ENCODE measurements at regions not wholly inside any gene's neighbourhood (a gene's known extent, or its start where the extent isn't known, plus 50 kb on each side); places are given as distances from the start of the nearest gene placed in this dataset.

GRCh38 chr3:104896624-104897023, 470.1 kb upstream of the ALCAM start:
- no peak for TF ChIP-seq ISL1 (CRISPR knock-in tag; IDR thresholded peaks at IDR 0.05)
- TF ChIP-seq OSR1 (CRISPR knock-in tag; IDR thresholded peaks at IDR 0.05) = no peak
- TF ChIP-seq, protein P1, sequence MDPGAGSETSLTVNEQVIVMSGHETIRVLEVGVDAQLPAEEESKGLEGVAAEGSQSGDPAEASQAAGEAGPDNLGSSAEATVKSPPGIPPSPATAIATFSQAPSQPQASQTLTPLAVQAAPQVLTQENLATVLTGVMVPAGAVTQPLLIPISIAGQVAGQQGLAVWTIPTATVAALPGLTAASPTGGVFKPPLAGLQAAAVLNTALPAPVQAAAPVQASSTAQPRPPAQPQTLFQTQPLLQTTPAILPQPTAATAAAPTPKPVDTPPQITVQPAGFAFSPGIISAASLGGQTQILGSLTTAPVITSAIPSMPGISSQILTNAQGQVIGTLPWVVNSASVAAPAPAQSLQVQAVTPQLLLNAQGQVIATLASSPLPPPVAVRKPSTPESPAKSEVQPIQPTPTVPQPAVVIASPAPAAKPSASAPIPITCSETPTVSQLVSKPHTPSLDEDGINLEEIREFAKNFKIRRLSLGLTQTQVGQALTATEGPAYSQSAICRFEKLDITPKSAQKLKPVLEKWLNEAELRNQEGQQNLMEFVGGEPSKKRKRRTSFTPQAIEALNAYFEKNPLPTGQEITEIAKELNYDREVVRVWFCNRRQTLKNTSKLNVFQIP (CRISPR knock-in tag; IDR thresholded peaks at IDR 0.05; ENCODE audit: borderline replicate concordance, low read depth) = no peak
- TF ChIP-seq ZNF8 (CRISPR knock-in tag; IDR thresholded peaks at IDR 0.05) = no peak
- TF ChIP-seq TCF4 (CRISPR knock-in tag; IDR thresholded peaks at IDR 0.05; ENCODE audit: borderline replicate concordance) = no peak
- no peak for TF ChIP-seq ZFP3 (CRISPR knock-in tag; IDR thresholded peaks at IDR 0.05)
- no peak for TF ChIP-seq PATZ1 (CRISPR knock-in tag; IDR thresholded peaks at IDR 0.05; ENCODE audit: borderline replicate concordance)
- TF ChIP-seq BACH2 (CRISPR knock-in tag; IDR thresholded peaks at IDR 0.05; ENCODE audit: borderline replicate concordance) = no peak
- TF ChIP-seq CSDC2 (CRISPR knock-in tag; IDR thresholded peaks at IDR 0.05) = no peak
- TF ChIP-seq PPARA (CRISPR knock-in tag; IDR thresholded peaks at IDR 0.05; ENCODE audit: borderline replicate concordance) = no peak
- no peak for TF ChIP-seq TOX (CRISPR knock-in tag; IDR thresholded peaks at IDR 0.05; ENCODE audit: borderline replicate concordance)
- TF ChIP-seq ESRRG (CRISPR knock-in tag; IDR thresholded peaks at IDR 0.05) = no peak
- no peak for TF ChIP-seq GLIS3 (CRISPR knock-in tag; IDR thresholded peaks at IDR 0.05)
- TF ChIP-seq ARNTL (CRISPR knock-in tag; IDR thresholded peaks at IDR 0.05; ENCODE audit: borderline replicate concordance, low read depth) = no peak
- TF ChIP-seq SNAI2 (CRISPR knock-in tag; IDR thresholded peaks at IDR 0.05) = no peak
- ATAC-seq = no peak

- TF ChIP-seq ARNTL (CRISPR knock-in tag; IDR thresholded peaks at IDR 0.05; ENCODE audit: borderline replicate concordance, low read depth) (no peak), ESRRG (CRISPR knock-in tag; IDR thresholded peaks at IDR 0.05) (no peak), OSR1 (CRISPR knock-in tag; IDR thresholded peaks at IDR 0.05) (no peak), ZFP30 (CRISPR knock-in tag; IDR thresholded peaks at IDR 0.05) (no peak)
- ATAC-seq = no peak
These were observed 465.3 kb upstream of the ALCAM start for GRCh38 chr3:104901396-104901795.

DNA sequence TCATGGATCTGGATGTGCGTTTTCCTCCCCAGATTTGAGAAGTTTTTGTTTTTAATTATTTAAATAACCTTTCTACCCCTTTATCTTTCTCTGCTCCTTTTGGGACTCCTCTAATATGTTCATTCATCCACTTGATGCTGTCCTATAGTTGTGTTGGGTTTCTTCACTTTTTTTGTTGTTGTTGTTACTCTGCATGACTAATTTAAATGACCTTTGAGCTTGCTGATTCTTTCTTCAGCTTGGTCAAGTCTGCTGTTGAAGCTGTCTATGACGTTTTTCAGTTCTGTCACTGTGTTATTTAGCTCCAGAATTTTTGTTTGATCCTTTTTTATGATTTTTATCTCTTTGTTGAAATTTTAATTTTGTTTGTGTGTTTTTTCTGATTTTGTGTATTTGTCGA, 463.6 kb upstream of the ALCAM start:
- no peak for ATAC-seq
- TF ChIP-seq, protein P1 (CRISPR knock-in tag; IDR thresholded peaks at IDR 0.05; ENCODE audit: borderline replicate concordance, low read depth) = no peak
- no peak for TF ChIP-seq ISL1 (CRISPR knock-in tag; IDR thresholded peaks at IDR 0.05)
- TF ChIP-seq BACH2 (CRISPR knock-in tag; IDR thresholded peaks at IDR 0.05; ENCODE audit: borderline replicate concordance) = no peak
- TF ChIP-seq ARNTL (CRISPR knock-in tag; IDR thresholded peaks at IDR 0.05; ENCODE audit: borderline replicate concordance, low read depth) = no peak
- TF ChIP-seq SNAI2 (CRISPR knock-in tag; IDR thresholded peaks at IDR 0.05) = no peak
- TF ChIP-seq ZC3H10 (CRISPR knock-in tag; IDR thresholded peaks at IDR 0.05) = no peak
- no peak for TF ChIP-seq ZFP30 (CRISPR knock-in tag; IDR thresholded peaks at IDR 0.05)
- TF ChIP-seq CSDC2 (CRISPR knock-in tag; IDR thresholded peaks at IDR 0.05) = no peak
- TF ChIP-seq, protein P2, sequence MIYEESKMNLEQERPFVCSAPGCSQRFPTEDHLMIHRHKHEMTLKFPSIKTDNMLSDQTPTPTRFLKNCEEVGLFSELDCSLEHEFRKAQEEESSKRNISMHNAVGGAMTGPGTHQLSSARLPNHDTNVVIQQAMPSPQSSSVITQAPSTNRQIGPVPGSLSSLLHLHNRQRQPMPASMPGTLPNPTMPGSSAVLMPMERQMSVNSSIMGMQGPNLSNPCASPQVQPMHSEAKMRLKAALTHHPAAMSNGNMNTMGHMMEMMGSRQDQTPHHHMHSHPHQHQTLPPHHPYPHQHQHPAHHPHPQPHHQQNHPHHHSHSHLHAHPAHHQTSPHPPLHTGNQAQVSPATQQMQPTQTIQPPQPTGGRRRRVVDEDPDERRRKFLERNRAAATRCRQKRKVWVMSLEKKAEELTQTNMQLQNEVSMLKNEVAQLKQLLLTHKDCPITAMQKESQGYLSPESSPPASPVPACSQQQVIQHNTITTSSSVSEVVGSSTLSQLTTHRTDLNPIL (CRISPR knock-in tag; IDR thresholded peaks at IDR 0.05; ENCODE audit: low read depth) = no peak
- no peak for TF ChIP-seq PATZ1 (CRISPR knock-in tag; IDR thresholded peaks at IDR 0.05; ENCODE audit: borderline replicate concordance)
- no peak for TF ChIP-seq ESRRG (CRISPR knock-in tag; IDR thresholded peaks at IDR 0.05)

DNA sequence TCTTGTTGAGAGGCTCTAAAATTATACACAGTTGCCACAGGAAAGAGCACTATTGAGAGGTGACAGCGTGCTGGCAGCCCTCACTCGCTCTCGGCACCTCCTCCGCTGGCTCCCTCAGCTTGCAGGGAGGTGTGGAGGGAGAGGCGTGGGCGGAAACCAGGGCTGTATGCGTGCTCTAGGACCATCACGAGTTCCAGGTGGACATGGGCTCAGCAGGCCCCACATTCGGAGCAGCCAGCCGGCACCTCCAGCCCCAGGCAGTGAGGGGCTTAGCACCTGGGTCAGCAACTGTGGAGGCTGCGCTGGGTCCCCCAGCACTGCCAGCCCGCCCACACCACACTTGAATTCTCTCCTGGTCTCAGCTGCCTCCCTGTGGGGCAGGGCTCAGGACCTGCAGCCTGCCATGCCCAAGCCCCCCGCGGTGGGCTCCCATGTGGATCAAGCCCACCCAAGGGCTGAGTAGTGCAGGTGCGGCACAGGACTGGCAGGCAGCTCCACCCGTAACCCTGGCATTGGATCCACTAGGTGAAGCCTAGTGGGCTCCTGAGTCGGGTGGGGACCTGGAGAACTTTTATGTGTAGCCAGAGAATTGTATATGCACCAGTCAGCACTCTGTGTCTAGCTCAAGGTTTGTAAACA, 460.6 kb upstream of the ALCAM start:
- no peak for ATAC-seq
- TF ChIP-seq SNAI2 (CRISPR knock-in tag; IDR thresholded peaks at IDR 0.05) (no peak), TCF4 (CRISPR knock-in tag; IDR thresholded peaks at IDR 0.05; ENCODE audit: borderline replicate concordance) (no peak), ZC3H10 (CRISPR knock-in tag; IDR thresholded peaks at IDR 0.05) (no peak), ZNF8 (CRISPR knock-in tag; IDR thresholded peaks at IDR 0.05) (no peak), ESRRG (CRISPR knock-in tag; IDR thresholded peaks at IDR 0.05) (no peak), ZFP30 (CRISPR knock-in tag; IDR thresholded peaks at IDR 0.05) (no peak), ZFP3 (CRISPR knock-in tag; IDR thresholded peaks at IDR 0.05) (no peak), ARNTL (CRISPR knock-in tag; IDR thresholded peaks at IDR 0.05; ENCODE audit: borderline replicate concordance, low read depth) (no peak), ISL1 (CRISPR knock-in tag; IDR thresholded peaks at IDR 0.05) (no peak), BACH2 (CRISPR knock-in tag; IDR thresholded peaks at IDR 0.05; ENCODE audit: borderline replicate concordance) (no peak), CSRNP3 (CRISPR knock-in tag; IDR thresholded peaks at IDR 0.05) (no peak), OSR1 (CRISPR knock-in tag; IDR thresholded peaks at IDR 0.05) (no peak)
